MM.1S (cell line): ENCODE measurements at regions not wholly inside any gene's neighbourhood (a gene's known extent, or its start where the extent isn't known, plus 50 kb on each side); places are given as distances from the start of the nearest gene placed in this dataset.

Experiments
- DNase-seq: peaks from one replicate; pipeline ENCODE4 v3.0.0-alpha.2; 2015
- H2AFZ ChIP-seq: fragments of 300-600 bp; sonication (generic); 2 replicates; pipeline ENCODE4 v1.6.0; 2016; ENCODE audit warnings: antibody characterized with exemption, low read length
- H3F3A ChIP-seq: fragments of 300-600 bp; sonication (generic); 2 replicates; pipeline ENCODE4 v1.6.1; 2016; ENCODE audit warnings: mild to moderate bottlenecking, antibody characterized with exemption, low read length, moderate library complexity, mixed read lengths; ENCODE audit not compliant: insufficient read depth
- H3K27ac ChIP-seq: fragments of 300-600 bp; sonication (generic); 2 replicates; pipeline ENCODE4 v1.5.1; 2016; ENCODE audit warnings: mild to moderate bottlenecking, low read length
- H3K27me3 ChIP-seq: fragments of 300-600 bp; sonication (generic); replicated peaks from 2 replicates; pipeline ENCODE4 v1.6.0; 2016; ENCODE audit warnings: low read length; ENCODE audit not compliant: insufficient read depth
- H3K36me3 ChIP-seq: fragments of 300-600 bp; sonication (generic); replicated peaks from 2 replicates; pipeline ENCODE4 v1.6.1; 2016; ENCODE audit warnings: mild to moderate bottlenecking, low read length, mixed read lengths; ENCODE audit not compliant: insufficient read depth
- H3K4me1 ChIP-seq: fragments of 300-600 bp; sonication (generic); 2 replicates; pipeline ENCODE4 v1.6.1; 2016; ENCODE audit warnings: low read length, mixed read lengths
- H3K4me2 ChIP-seq: fragments of 300-600 bp; sonication (generic); 2 replicates; pipeline ENCODE4 v1.6.0; 2016; ENCODE audit warnings: low read depth, low read length
- H3K4me3 ChIP-seq: fragments of 300-600 bp; sonication (generic); 2 replicates; pipeline ENCODE4 v1.5.1; 2016; ENCODE audit warnings: low read length, mixed read lengths
- H3K79me2 ChIP-seq: fragments of 300-600 bp; sonication (generic); 2 replicates; pipeline ENCODE4 v1.6.1; 2016; ENCODE audit warnings: mixed run types, low read length, mixed read lengths
- H3K9ac ChIP-seq: fragments of 300-600 bp; sonication (generic); 2 replicates; pipeline ENCODE4 v1.6.1; 2016; ENCODE audit warnings: low read length, mixed read lengths
- H3K9me2 ChIP-seq: fragments of 300-600 bp; sonication (generic); replicated peaks from 2 replicates; pipeline ENCODE4 v1.6.1; 2016; ENCODE audit warnings: mild to moderate bottlenecking, low read length, mixed read lengths; ENCODE audit not compliant: insufficient read depth
- H3K9me3 ChIP-seq: fragments of 300-600 bp; sonication (generic); replicated peaks from 2 replicates; pipeline ENCODE4 v1.6.1; 2016; ENCODE audit warnings: mild to moderate bottlenecking, low read length, mixed read lengths; ENCODE audit not compliant: insufficient read depth
- H4K20me1 ChIP-seq: fragments of 300-600 bp; sonication (generic); 2 replicates; pipeline ENCODE4 v1.6.1; 2016; ENCODE audit warnings: mild to moderate bottlenecking, low read length, moderate library complexity, mixed read lengths; ENCODE audit not compliant: insufficient read depth
- CTCF ChIP-seq: fragments of 300-600 bp; sonication (generic); IDR thresholded peaks from 2 replicates; pipeline ENCODE4 v1.5.1; 2016; ENCODE audit warnings: antibody characterized with exemption, low read length, mixed read lengths
- EZH2 ChIP-seq: fragments of 300-600 bp; sonication (generic); optimal IDR thresholded peaks from 2 replicates; pipeline ENCODE3; 2017; ENCODE audit warnings: low read depth, mild to moderate bottlenecking, antibody characterized with exemption, low read length, mixed read lengths
- EZH2phosphoT487 ChIP-seq: fragments of 300-600 bp; sonication (generic); IDR thresholded peaks from 2 replicates; pipeline ENCODE4 v1.6.1; 2018; ENCODE audit warnings: antibody characterized with exemption, low read length

GRCh38 chr1:18554597-18554996 is 73.9 kb downstream of the KLHDC7A start:
- Histone ChIP-seq H3K36me3 (no peaks in the 10 kb centered on the region), H3K79me2 (no peaks in the 10 kb centered on the region), H4K20me1 (no peaks in the 10 kb centered on the region), H3F3A (no peaks in the 10 kb centered on the region), H3K4me2 (no peak overlapping the region), H2AFZ (no peak overlapping the region), H3K27ac (no peak overlapping the region), H3K4me3 (no peak overlapping the region), H3K4me1 (no peaks in the 10 kb centered on the region), H3K9ac (no peak overlapping the region), H3K27me3 (peaks cover 92% of the 10 kb centered on the region), H3K9me2 (no peaks in the 10 kb centered on the region), H3K9me3 (no peaks in the 10 kb centered on the region)
- TF ChIP-seq EZH2phosphoT487 (no peak), EZH2 (no peak), CTCF (no peak)
- no peak for DNase-seq

GRCh38 chr1:18555036-18555435 is 74.3 kb downstream of the KLHDC7A start:
- no peak for TF ChIP-seq EZH2phosphoT487
- no peak for TF ChIP-seq CTCF
- no peak for TF ChIP-seq EZH2
- Histone ChIP-seq H3K9ac (no peak overlapping the region), H3K4me2 (no peak overlapping the region), H3K27ac (no peak overlapping the region), H2AFZ (no peak overlapping the region), H3K9me2 (no peaks in the 10 kb centered on the region), H4K20me1 (no peaks in the 10 kb centered on the region), H3K36me3 (no peaks in the 10 kb centered on the region), H3K9me3 (no peaks in the 10 kb centered on the region), H3K4me3 (no peak overlapping the region), H3F3A (no peaks in the 10 kb centered on the region), H3K4me1 (no peaks in the 10 kb centered on the region), H3K27me3 (peaks cover 93% of the 10 kb centered on the region), H3K79me2 (no peaks in the 10 kb centered on the region)
- no peak for DNase-seq

DNA sequence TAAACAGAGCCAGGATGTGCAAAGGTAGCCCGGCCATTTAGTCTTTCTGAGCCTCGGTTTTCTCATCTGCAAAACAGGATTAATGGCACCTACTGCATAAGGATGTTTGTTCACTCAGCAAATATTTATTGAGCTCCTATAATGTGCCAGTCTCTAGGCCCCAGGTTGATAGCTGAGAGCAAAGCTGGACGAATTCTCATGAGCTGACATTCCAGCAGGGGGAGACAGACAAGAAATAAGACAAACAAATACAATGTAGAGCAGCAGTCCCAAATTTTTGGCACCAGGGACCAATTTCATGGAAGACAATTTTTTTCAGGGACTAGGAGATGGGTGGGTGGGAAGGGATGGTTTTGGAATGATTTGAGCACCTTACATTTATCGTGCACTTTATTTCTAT is 74.3 kb upstream of the PAX7 start:
- no peak for DNase-seq
- Histone ChIP-seq H3K36me3 (no peaks in the 10 kb centered on the region), H3K9me3 (no peaks in the 10 kb centered on the region), H3K79me2 (no peaks in the 10 kb centered on the region), H3K27me3 (peaks cover 93% of the 10 kb centered on the region), H3K4me3 (no peak overlapping the region), H3K27ac (no peak overlapping the region), H3K4me2 (no peak overlapping the region), H3K9ac (no peak overlapping the region), H2AFZ (no peak overlapping the region), H3K9me2 (no peaks in the 10 kb centered on the region), H4K20me1 (no peaks in the 10 kb centered on the region), H3F3A (no peaks in the 10 kb centered on the region), H3K4me1 (no peaks in the 10 kb centered on the region)
- TF ChIP-seq CTCF (peak; percentile 36), EZH2phosphoT487 (no peak), EZH2 (no peak)
